ENCODE measurements at regions not wholly inside any gene's neighbourhood (a gene's known extent, or its start where the extent isn't known, plus 50 kb on each side); places are given as distances from the start of the nearest gene placed in this dataset.
A peak's percentile ranks its signal among the peaks of the same experiment; 100 is the strongest.

- Mint-ChIP-seq H3K9me3 (peaks cover 0 to 16% of the 10 kb centered on the region in 2 donors), H3K36me3 (peaks cover 10 to 26% of the 10 kb centered on the region in 2 donors), H3K27ac (no peak overlapping the region)
- ATAC-seq (no peak), DNase-seq (ENCODE audit: low spot score in 2 of 2) (no peak)
Measured at GRCh38 chr13:22090106-22090505, 419.2 kb downstream of the FGF9 start.

DNA sequence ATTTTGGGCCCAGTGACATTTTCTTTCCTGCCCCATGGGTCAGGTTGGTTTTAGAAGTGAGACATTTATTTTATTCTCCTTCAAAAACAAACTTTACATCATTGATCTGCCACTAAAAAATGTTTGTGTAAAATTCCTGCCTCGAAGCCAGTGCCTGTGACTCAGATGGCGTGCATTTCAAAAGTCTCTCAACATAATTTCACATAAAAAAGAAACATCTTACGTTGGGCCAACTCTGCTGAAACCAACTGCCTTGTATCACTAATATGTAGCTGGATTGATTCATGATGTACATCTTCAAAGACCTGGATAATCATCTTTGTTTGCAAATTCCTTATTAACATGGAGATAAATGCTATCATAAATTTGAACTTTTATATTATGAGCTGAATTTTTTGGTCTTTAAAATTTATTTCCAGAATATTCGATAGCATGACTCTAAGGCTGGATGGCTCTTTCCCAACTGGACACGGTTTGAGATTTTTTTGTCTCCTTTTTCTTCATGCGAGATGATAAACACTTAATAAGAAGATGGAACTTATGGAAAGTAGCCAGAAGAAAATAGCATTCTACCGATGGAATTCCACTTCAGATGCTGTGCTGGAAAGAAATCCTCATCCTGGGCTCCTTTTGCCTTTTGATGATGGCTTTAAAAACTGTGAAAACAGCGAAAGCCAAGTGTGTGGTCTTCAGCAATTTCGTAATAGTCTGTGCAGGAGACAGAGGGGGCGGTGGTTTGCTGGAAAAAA lies 420.5 kb downstream of the FGF9 start:
- DNase-seq (ENCODE audit: low spot score in 2 of 2) = no peak
- no peak for ATAC-seq
- Mint-ChIP-seq H3K27ac (no peak overlapping the region), H3K9me3 (peaks cover 2 to 25% of the 10 kb centered on the region in 2 donors), H3K36me3 (peaks cover 10 to 30% of the 10 kb centered on the region in 2 donors)

DNA sequence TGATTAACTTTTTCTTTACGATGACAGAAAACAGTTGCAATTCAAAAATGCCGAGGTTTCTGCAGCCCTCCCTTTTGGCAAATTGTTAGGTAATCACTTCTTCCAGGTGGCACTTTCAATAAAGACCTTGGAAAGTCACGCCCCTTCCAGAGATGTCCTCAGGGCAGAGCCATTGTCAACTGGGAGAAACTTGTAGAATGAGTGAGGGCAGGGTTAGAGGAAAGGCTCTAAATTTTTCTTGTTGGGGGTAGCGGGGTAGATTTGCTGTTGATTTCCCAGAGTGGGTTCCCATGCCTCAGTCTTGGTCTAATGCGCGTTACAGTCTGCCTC lies 421.1 kb downstream of the FGF9 start:
- DNase-seq (ENCODE audit: low spot score in 2 of 2) (no peak), ATAC-seq (no peak)
- peaks cover 10 to 30% of the 10 kb centered on the region in 2 donors for H3K36me3 Mint-ChIP-seq
- no peak overlapping the region for H3K27ac Mint-ChIP-seq
- peaks cover 2 to 25% of the 10 kb centered on the region in 2 donors for H3K9me3 Mint-ChIP-seq

DNA sequence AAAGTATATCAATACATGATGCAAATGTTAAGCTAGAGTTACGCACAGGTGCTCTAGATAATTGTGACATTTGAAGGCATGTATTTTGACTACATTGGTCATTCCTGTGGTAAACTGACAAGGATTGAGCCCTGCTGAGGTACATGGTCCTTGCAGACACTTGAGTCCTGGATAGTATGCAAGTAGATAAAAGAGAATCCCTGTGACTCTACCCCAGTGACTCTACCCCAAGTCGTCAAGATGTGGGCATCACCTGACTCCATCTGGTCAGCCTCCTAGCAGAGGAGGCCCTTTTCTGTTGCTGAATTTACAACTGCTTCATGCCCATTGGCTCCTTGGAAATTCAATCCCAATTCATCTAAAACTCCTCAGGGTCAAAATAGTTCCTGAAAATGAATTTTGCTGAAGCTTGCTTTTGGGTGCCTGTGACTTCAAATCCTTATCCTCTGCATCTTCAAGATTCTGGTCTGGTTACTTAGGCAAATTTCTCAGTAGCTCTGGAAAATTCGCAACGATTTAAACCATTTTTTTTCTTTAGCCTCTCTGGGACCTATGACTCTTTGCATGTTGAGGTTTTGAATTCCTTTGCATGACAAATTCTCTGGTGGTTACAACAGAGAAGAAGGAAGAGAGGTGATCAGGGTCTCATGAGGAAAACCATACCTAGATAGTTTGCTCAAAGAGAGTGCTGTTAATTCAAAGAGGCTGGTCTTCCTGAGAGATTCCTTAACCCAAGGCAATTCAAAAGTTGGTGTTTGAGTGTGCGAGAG lies 422.1 kb downstream of the FGF9 start:
- DNase-seq (ENCODE audit: low spot score in 2 of 2) (no peak), ATAC-seq (no peak)
- no peak overlapping the region for H3K27ac Mint-ChIP-seq
- peaks cover 2 to 18% of the 10 kb centered on the region in 2 donors for H3K9me3 Mint-ChIP-seq
- peaks cover 10 to 30% of the 10 kb centered on the region in 2 donors for H3K36me3 Mint-ChIP-seq

DNA sequence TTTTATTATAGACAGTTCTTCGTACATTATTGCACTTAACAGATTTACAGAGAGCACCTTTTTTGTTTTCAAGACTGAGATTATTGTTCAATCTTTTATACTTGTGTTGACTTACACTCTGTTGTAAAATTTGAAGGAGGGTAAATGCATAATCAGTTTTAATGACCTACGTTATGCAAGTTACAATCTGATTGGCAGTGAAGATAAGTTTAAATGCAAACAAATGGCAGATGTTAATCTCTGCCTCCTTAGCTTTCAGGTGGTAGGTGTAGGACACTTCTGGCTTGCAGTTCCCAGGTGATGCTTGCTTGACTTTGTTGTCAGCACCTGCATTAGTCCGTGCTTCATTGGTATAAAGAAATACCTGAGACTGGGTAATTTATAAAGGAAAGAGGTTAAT lies 424.9 kb downstream of the FGF9 start:
- peaks cover 2 to 33% of the 10 kb centered on the region in 2 donors for H3K9me3 Mint-ChIP-seq
- ATAC-seq = no peak
- peaks cover 7 to 37% of the 10 kb centered on the region in 2 donors for H3K36me3 Mint-ChIP-seq
- H3K27ac Mint-ChIP-seq = peak overlapping the region in 1 of 2 donors; percentile 4
- DNase-seq (ENCODE audit: low spot score in 2 of 2) = no peak

DNA sequence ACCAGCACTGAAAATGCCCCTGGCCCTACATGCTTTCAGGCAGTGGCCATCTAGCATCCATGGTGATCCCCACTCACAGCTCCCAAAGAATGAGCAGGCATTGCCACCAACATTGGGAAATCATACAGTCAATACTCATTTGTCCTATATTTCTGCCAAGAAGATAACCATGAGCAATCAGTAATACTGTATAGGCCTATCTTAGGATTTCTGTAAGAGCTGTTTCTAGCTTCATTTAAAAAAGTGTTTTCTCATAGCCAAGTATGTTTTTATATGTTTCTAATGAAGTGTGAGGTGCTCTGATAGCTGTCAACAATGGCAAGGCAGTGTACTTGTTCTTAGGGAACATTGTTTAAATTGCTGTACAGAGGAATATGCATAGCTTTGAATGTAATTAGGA lies 428.7 kb downstream of the FGF9 start:
- H3K27ac Mint-ChIP-seq = no peak overlapping the region
- peaks cover 1 to 34% of the 10 kb centered on the region in 2 donors for H3K36me3 Mint-ChIP-seq
- DNase-seq (ENCODE audit: low spot score in 2 of 2) (no peak), ATAC-seq (no peak)
- peaks cover 3 to 32% of the 10 kb centered on the region in 2 donors for H3K9me3 Mint-ChIP-seq

- Mint-ChIP-seq H3K36me3 (peaks cover 6 to 28% of the 10 kb centered on the region in 2 donors), H3K9me3 (peaks cover 4 to 25% of the 10 kb centered on the region in 2 donors), H3K27ac (no peak overlapping the region)
- DNase-seq (ENCODE audit: low spot score in 2 of 2) = no peak
- ATAC-seq = no peak
Measured at GRCh38 chr13:22102271-22102670, 431.4 kb downstream of the FGF9 start.

DNA sequence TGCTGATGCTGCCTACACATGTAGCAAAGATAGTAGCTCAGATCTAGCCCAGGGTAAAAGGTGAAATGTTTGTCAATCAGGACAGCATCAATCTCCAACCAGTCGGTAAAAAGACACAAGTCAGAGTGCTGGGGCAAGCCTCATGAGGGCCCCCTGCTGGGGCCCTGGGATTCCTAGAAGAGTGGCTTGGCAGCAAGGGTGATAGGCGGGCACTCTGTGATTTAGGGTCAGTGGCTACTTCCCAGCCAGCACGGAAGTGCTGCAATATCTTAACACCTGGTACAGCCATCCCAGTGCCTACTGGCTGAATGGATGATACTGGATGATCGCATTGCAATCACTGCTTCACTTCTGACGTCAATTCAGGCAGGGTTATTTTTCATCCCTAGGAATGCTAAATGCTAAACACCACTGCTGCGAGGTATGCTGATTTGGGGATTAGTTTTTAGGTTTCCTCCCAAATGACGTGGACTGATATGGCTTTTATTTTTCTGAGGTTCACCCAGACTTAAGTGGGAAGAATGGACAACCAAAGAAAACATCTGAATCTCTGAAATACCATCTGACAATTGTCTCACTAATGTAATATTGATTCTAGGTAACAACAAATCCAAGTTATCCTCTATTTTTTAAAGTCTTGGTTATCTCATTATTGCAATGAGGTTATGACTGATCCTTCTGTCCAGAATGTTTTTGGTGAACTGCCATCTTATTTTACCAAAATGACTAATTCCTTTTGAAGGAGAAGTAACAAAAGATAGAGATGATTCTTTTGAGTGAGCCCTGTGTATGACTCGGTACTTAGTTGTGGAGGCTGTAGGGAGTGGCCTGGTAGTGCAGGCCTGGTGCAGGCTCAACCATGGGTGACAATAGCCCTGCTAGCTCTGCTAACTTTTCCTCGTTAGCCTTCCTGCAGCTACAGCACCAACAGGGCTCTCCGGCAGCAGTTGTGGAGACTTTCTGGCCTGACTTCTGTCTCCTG lies 432.5 kb downstream of the FGF9 start:
- Mint-ChIP-seq H3K36me3 (peaks cover 6 to 28% of the 10 kb centered on the region in 2 donors), H3K27ac (no peak overlapping the region), H3K9me3 (peaks cover 4 to 22% of the 10 kb centered on the region in 2 donors)
- DNase-seq (ENCODE audit: low spot score in 2 of 2) (no peak), ATAC-seq (peak; percentile 64 to 95)

- Mint-ChIP-seq H3K27ac (peak overlapping the region in 1 of 2 donors; percentile 44), H3K9me3 (peaks cover 4 to 12% of the 10 kb centered on the region in 2 donors), H3K36me3 (peaks cover 6 to 11% of the 10 kb centered on the region in 2 donors)
- no peak for ATAC-seq
- no peak for DNase-seq (ENCODE audit: low spot score in 2 of 2)
Measured at GRCh38 chr13:22106058-22106457, 435.2 kb downstream of the FGF9 start.

DNA sequence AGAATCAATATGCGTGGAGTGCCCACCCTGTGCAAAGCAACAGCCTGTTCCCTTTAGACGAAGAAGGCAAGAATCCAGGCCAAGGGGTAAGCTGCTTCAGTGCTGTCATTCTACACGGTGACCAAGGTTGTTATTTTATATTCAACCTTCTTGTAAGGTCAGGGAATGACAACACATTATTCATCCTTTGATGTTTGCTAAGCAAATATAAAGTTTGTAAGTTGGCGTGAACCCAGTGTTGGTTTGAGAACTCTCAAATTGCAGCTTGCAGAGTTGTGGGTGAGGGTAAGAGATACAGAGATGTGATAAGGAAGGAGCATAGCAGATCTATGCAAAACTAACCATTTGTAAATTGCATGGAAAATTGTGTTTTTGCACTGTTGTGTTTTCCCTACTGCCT lies 436.7 kb downstream of the FGF9 start:
- peaks cover 4 to 12% of the 10 kb centered on the region in 2 donors for H3K9me3 Mint-ChIP-seq
- DNase-seq (ENCODE audit: low spot score in 2 of 2) (no peak), ATAC-seq (peak in 1 of 2 donors; percentile 44)
- H3K27ac Mint-ChIP-seq = no peak overlapping the region
- H3K36me3 Mint-ChIP-seq = peaks cover 6 to 16% of the 10 kb centered on the region in 2 donors

DNA sequence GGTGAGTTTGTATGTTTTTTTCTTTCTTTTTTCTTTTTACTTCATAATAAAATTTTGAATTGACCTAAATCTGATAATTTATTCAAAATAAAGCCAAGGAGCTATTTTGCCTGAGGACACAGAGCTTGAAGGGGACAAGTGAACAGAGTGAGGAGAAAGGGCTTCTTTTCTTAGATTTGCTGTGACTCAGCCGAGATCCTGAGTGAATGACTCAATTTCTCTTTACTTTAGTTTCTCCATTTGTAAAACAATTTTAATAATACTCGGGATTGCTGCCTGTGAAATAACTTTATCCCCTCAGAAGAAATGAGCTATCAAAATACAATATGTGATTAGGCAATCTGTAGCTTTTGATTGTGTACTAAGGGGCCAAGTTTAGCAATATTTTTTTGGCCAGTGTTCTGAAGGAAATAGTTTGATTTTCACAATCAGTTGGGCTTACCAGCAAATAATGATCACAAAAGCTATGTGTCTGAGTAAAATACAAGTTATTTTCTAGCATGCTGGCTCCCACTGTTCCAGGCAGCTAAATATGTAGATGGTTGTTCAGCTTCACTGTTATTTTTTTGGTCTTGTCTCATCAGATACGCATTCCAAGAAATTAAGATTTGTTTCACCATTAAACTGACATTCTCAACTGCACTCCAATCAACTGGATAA lies 437.5 kb downstream of the FGF9 start:
- Mint-ChIP-seq H3K27ac (peak overlapping the region in 1 of 2 donors; percentile 45), H3K9me3 (peaks cover 4 to 15% of the 10 kb centered on the region in 2 donors), H3K36me3 (peaks cover 6 to 25% of the 10 kb centered on the region in 2 donors)
- ATAC-seq (peak in 1 of 2 donors; percentile 38), DNase-seq (ENCODE audit: low spot score in 2 of 2) (no peak)

- ATAC-seq = no peak
- DNase-seq (ENCODE audit: low spot score in 2 of 2) = no peak
- no peak overlapping the region for H3K27ac Mint-ChIP-seq
- H3K9me3 Mint-ChIP-seq = peaks cover 4 to 20% of the 10 kb centered on the region in 2 donors
- H3K36me3 Mint-ChIP-seq = peaks cover 6 to 26% of the 10 kb centered on the region in 2 donors
Measured at GRCh38 chr13:22108979-22109378, 438.1 kb downstream of the FGF9 start.

- Mint-ChIP-seq H3K36me3 (peaks cover 4 to 23% of the 10 kb centered on the region in 2 donors), H3K9me3 (peaks cover 4 to 19% of the 10 kb centered on the region in 2 donors), H3K27ac (no peak overlapping the region)
- DNase-seq (ENCODE audit: low spot score in 2 of 2) = no peak
- no peak for ATAC-seq
Measured at GRCh38 chr13:22110368-22110767, 439.5 kb downstream of the FGF9 start.

- Mint-ChIP-seq H3K27ac (peak overlapping the region in 1 of 2 donors; percentile 52), H3K9me3 (peaks cover 8 to 22% of the 10 kb centered on the region in 2 donors), H3K36me3 (peaks cover 8 to 28% of the 10 kb centered on the region in 2 donors)
- ATAC-seq = no peak
- no peak for DNase-seq (ENCODE audit: low spot score in 2 of 2)
Measured at GRCh38 chr13:22111152-22111783, 440.4 kb downstream of the FGF9 start.

GRCh38 chr13:22111961-22112360 lies 441.1 kb downstream of the FGF9 start:
- no peak overlapping the region for H3K27ac Mint-ChIP-seq

More at GRCh38 chr13:22111961-22112360, 441.1 kb downstream of the FGF9 start:
- DNase-seq (ENCODE audit: low spot score in 2 of 2) = no peak
- H3K36me3 Mint-ChIP-seq = peaks cover 8 to 33% of the 10 kb centered on the region in 2 donors
- no peak for ATAC-seq
- peaks cover 8 to 23% of the 10 kb centered on the region in 2 donors for H3K9me3 Mint-ChIP-seq
